ENCODE measurements at regions not wholly inside any gene's neighbourhood (a gene's known extent, or its start where the extent isn't known, plus 50 kb on each side); places are given as distances from the start of the nearest gene placed in this dataset.

DNA sequence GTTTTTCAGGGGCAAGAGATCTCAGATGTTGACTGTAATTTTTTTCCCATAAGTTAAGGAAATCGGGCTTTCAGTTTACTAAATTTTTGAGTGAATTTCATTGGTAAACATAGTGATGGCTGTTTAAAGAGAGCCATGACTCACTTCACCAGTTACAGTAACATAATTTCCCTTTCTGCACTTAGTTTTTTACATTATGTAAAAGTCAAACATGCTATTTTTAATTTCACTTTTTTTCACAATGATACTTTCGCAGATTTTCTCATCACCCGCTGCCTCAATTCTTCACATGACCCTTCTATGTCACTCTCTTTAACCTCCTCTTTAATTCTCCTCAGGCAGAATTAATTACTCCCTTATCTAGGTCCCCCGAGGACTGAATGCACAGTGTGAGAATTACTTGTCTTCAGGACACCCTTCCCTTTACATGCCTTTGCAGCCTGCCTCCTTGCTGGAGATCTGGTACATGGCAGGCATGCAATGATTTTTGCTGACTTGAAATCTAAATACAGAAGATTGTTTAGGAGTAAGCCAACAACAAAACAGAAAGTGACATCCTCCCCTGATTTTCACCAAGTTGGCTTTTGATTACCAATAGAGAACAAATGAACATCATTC lies 217.5 kb upstream of the S1PR3 start:
- TF ChIP-seq, protein P1, sequence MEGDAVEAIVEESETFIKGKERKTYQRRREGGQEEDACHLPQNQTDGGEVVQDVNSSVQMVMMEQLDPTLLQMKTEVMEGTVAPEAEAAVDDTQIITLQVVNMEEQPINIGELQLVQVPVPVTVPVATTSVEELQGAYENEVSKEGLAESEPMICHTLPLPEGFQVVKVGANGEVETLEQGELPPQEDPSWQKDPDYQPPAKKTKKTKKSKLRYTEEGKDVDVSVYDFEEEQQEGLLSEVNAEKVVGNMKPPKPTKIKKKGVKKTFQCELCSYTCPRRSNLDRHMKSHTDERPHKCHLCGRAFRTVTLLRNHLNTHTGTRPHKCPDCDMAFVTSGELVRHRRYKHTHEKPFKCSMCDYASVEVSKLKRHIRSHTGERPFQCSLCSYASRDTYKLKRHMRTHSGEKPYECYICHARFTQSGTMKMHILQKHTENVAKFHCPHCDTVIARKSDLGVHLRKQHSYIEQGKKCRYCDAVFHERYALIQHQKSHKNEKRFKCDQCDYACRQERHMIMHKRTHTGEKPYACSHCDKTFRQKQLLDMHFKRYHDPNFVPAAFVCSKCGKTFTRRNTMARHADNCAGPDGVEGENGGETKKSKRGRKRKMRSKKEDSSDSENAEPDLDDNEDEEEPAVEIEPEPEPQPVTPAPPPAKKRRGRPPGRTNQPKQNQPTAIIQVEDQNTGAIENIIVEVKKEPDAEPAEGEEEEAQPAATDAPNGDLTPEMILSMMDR (IDR thresholded peaks at IDR 0.05): no peak
- no peak for TF ChIP-seq EZH2 (IDR thresholded peaks at IDR 0.05; ENCODE audit: borderline replicate concordance, insufficient read depth, low read depth, low read length, poor library complexity, severe bottlenecking)

Data from B cell (primary cell).